Muscle of arm (tissue), 1 donor: ENCODE measurements at regions not wholly inside any gene's neighbourhood (a gene's known extent, or its start where the extent isn't known, plus 50 kb on each side); places are given as distances from the start of the nearest gene placed in this dataset.
A peak's percentile ranks its signal among the peaks of the same experiment; 100 is the strongest.

Source experiments
- DNase-seq: peaks from one replicate; pipeline ENCODE4 v3.0.0-alpha.2; 2013

GRCh38 chr20:46811224-46812084, 83.2 kb upstream of the EYA2 start:
- no peak for DNase-seq

GRCh38 chr20:46814366-46815232, 80.0 kb upstream of the EYA2 start:
- no peak for DNase-seq

GRCh38 chr20:46816097-46816496, 78.5 kb upstream of the EYA2 start:
- DNase-seq: no peak

GRCh38 chr20:46816886-46817638, 77.6 kb upstream of the EYA2 start:
- no peak for DNase-seq

GRCh38 chr20:46820682-46821081, 74.0 kb upstream of the EYA2 start:
- DNase-seq: no peak

- DNase-seq: peak; percentile 53
Measured at GRCh38 chr20:46823271-46823751, 71.3 kb upstream of the EYA2 start.

GRCh38 chr20:46823753-46824152, 70.9 kb upstream of the EYA2 start:
- no peak for DNase-seq

GRCh38 chr20:46826343-46826984, 68.2 kb upstream of the EYA2 start:
- DNase-seq: no peak

- no peak for DNase-seq
Measured at GRCh38 chr20:46827718-46828458, 66.8 kb upstream of the EYA2 start.

- DNase-seq: no peak
Measured at GRCh38 chr20:46828471-46828870, 66.2 kb upstream of the EYA2 start.

- DNase-seq: no peak
Measured at GRCh38 chr20:46830886-46831632, 63.6 kb upstream of the EYA2 start.

GRCh38 chr20:46831633-46832011, 63.0 kb upstream of the EYA2 start:
- no peak for DNase-seq

- DNase-seq: no peak
Measured at GRCh38 chr20:46832555-46832954, 62.1 kb upstream of the EYA2 start.

- DNase-seq: no peak
Measured at GRCh38 chr20:46833360-46833759, 61.3 kb upstream of the EYA2 start.

GRCh38 chr20:46835418-46835817, 59.2 kb upstream of the EYA2 start:
- no peak for DNase-seq

- no peak for DNase-seq
Measured at GRCh38 chr20:46837083-46837482, 57.6 kb upstream of the EYA2 start.

GRCh38 chr20:46838011-46838410, 56.6 kb upstream of the EYA2 start:
- no peak for DNase-seq

- DNase-seq: no peak
Measured at GRCh38 chr20:46840054-46840729, 54.5 kb upstream of the EYA2 start.
